Inflammatory macrophage treated with lipopolysaccharide for 4 hours (primary cell): ENCODE measurements at regions not wholly inside any gene's neighbourhood (a gene's known extent, or its start where the extent isn't known, plus 50 kb on each side); places are given as distances from the start of the nearest gene placed in this dataset.

Experiments
- DNase-seq: peaks from one replicate; pipeline ENCODE4 v3.0.0-alpha.2; 2020

DNA sequence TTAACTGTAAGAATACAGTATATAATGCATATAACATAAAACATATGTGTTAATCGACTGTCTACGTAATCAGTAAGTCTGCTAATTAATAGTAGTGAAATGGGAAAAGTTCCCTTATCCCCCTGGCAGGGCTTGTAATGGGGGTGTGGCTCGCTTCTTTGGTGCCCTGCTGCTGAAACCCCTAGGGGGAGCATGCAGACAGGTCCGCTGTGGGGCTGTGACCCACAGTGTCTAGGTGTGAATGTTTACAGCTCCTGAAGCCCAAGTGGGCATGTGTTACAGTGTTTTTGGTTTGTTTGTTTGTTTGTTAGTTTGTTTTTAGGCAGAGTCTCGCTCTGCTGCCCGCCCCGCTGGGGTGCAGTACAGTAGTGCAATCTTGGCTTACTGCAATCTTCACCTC lies 495.7 kb downstream of the SHISA9 start:
- no peak for DNase-seq

DNA sequence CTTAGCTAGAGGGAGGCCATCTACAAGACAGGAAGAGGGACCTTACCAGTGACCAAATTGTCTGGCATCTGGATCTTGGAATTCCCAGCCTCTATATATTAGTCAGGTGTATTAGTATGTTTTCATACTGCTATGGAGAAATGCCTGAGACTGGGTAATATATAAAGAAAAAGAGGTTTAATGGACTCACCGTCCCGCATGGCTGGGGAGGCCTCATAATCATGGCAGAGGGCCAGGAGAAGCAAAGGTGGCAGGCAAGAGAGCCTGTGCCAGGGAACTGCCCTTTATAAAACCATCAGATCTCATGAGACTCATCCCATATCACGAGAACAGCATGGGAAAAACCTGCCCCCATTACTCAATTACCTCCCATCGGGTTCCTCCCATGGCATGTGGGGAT lies 500.2 kb downstream of the SHISA9 start:
- no peak for DNase-seq

DNA sequence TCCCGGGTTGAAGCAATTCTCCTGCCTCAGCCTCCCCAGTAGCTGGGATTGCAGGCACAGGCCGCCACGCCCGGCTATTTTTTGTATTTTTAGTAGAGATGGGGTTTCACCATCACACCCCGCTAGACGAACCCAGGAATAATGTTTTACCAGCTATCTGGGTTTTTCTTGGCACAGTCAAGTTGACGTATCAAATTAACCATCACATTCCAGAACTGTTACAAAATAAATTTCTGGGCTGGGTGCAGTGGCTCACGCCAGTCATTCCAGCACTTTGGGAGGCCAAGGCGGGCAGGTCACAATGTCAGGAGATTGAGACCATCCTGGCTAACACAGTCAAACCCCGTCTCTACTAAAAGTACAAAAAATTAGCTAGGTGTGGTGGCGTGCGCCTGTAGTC lies 501.2 kb downstream of the SHISA9 start:
- no peak for DNase-seq

DNA sequence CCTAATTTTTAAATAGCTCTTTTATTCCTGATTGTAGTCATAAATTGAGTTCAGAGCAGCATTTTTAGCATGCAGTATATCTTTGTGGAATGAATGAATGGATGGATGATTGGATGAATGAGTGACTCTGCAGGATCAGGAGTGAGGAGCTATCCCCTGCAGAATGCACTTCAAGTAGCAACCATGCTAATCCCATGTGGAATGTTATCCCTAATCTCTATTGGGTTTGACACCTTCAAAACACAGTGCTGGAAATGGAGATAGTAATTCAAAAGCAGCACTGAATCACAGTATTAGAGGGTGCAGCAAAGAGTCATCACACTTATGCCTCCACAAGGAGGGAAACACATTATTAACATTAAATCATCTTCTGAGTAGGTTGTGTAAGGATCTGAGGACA lies 501.9 kb downstream of the SHISA9 start:
- DNase-seq = no peak

DNA sequence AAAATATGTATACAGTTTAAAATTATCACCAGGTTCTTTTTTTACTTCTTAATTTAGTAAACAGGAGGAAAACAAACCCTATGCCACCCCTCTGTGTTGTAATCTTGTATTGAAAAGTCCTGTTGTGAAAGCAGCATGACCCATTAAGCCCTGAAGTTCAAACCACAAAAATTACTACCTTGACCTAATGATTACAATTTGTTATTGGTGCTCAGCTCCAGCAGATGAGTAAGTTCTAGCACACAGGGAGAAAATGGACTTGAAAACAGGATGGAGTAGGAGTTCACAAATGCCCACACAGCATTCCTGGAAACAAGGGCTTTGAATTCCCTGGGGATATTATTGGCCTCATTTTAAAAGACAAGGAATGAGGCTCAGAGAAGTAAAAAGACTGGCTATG lies 505.8 kb upstream of the ERCC4 start:
- DNase-seq = no peak

DNA sequence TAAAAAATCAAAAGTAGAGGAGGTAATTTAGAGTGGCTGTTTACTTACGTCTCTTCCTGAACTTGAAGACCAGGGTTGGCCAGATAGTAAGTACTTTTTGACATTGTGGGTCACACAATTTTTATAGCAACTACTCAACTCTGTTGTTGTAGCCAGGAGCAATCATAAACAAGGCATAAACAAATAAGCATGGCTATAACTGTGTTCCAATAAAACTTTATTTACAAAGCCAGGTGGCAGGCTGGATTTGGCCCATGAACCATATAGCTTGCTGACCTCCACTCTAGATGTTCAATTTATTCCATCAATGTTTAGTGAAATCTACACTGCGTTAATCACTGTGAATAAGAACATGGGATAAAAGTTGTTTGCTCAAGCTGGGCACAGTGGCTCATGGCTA lies 500.4 kb upstream of the ERCC4 start:
- no peak for DNase-seq

DNA sequence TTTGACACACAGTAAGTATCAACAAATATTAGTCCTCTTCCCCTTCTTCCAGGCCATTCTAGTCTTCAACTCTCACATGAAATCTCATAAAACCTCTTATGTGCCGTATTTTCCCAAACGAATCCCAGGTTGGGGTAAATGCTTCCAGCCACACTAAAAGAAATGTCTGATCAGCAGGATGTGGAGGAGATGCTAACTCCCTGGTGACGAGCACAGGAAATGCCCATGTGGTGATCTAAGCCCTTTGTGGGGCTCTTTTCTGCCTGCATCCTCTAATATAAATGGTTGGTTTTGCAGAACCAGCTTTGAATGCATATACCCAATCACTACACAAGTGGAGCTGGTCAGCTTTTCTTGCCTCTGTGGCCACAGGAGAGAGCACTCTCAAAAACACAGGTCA lies 498.2 kb upstream of the ERCC4 start:
- no peak for DNase-seq

DNA sequence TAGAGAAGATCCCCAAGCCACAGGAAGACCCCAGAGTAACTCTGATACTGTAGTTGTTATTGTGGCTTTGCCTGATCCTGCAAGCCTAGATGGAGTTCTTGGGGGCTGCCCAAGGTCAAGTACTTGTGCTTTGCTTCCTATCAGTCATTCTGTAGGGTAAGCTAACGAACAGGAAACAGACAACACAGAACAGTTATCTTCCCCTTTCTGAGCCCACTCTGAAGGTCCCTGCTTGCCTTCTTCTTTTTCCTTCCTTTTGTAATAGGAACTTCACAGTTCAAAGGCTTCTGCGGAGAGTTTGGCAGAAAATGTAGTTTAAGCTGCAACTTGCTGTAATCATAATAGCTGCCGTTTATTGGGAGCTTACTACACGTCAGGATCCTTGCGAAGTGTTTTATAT lies 494.1 kb upstream of the ERCC4 start:
- no peak for DNase-seq

DNA sequence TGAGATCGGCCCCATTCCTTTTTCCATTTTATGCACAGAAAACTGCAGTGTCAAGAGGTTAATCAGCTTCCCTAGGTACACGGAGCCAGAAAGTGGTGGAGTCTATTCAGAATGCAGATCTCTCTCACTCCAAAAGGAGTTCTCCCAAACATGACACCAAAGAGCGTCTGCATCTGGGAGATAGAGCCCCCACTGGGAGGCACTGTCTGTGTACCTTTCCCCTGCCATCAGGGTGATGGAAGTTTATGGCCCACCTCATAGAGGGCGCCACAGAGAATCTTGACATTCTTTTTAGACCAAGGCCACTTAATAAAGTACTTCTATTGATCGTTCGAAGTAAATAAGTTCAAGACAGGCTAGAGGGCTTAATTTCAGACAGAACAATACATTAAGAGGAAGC lies 493.7 kb upstream of the ERCC4 start:
- no peak for DNase-seq

DNA sequence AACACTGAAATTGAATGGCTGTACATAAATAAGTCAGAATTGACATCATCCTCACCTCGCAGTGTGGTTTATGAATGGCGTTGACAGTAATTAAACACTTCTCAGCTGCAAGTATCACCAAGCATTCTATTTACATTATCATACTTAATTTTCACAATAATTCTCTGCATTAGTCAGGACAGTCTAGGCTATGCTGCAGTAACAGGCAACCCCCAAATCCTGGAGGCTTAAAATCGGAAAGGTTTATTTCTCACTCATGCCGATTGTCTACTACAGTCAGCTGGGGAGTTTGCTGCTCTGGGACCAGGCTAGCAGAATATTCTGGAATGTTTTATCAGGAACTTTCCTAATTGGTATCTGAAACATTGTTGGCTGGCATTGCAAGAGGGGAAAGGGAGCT lies 493.2 kb upstream of the ERCC4 start:
- DNase-seq = no peak

DNA sequence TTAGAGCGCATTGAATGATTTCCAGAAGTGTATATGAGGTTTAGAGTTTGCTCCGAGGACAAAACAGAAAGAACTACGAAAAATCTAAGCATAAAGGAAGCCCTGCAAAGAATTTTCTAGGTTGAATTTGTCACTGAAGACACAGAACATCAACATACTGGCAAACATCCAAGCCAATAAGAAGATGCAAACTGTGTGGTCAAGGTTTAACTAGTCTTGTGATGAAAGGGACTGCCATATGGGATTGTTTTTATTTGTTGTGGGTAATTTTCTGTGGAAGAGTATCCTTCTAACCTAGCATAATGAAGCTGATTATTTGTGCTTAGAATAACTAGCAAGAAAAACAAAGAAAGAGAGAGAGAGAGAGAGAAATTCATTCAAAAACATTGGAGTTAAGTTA lies 492.0 kb upstream of the ERCC4 start:
- DNase-seq = no peak

DNA sequence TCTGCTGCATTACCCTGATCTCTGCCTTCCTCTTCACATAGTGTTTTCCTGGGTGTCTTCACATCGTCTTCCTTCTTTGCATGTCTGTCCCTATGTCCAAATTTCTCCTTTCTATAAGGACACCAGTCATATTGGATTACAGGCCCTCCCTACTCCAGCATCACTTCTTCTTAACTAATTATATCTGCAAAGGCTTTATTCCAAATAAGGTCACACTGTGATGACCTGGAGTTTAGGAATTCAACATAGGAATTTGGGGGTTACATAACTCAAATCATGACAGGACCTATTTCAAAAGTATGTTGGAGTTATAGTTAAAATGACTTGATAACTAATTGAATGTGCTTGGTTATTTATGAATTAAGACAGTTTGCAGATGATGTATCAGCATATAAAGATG lies 490.5 kb upstream of the ERCC4 start:
- no peak for DNase-seq

DNA sequence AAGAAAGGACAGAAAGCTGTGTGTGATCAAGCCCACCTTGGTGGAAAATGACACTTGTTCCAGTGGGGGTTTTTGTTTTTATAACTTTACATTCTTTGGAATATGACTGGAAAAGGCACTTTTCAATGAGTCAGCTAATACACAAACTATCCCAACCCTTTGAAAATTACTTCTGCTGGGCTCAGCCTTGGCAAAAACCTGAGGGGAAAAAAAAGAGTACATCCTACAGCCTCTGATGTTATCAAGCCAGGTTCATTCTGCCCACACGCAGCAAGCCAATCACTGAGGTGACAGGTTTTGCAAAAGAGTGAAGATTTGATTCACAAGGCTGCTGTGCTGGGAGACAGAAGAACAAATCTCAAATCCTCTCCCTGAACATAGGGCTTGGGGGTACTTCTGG lies 484.5 kb upstream of the ERCC4 start:
- DNase-seq = no peak

DNA sequence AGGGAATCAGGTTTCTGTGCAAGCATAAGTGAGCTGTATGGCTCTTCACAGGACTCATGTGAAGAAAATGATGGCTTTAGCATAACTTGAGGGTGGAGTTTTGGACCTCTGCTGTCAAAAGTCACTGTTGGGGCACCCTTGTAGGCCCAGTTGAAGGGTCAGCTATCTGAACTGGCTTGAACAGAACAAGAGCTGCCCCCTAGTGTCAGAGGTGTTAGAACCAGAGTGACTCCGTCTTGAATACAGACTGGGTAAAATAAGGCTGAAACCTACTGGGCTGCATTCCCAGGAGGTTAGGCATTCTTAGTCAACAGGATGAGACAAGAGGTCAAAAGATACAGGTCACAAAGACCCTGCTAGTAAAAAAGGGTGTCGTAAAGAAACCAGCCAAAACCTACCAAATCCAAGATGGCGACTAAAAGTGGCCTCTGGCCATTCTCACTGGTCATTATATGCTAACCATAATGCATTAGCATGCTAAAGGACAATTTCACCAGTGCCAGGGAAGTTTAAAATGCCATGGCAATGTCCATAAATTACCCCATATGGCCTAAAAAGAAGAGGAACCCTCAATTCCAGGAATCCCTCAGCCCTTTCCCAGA lies 484.0 kb upstream of the ERCC4 start:
- DNase-seq = no peak

DNA sequence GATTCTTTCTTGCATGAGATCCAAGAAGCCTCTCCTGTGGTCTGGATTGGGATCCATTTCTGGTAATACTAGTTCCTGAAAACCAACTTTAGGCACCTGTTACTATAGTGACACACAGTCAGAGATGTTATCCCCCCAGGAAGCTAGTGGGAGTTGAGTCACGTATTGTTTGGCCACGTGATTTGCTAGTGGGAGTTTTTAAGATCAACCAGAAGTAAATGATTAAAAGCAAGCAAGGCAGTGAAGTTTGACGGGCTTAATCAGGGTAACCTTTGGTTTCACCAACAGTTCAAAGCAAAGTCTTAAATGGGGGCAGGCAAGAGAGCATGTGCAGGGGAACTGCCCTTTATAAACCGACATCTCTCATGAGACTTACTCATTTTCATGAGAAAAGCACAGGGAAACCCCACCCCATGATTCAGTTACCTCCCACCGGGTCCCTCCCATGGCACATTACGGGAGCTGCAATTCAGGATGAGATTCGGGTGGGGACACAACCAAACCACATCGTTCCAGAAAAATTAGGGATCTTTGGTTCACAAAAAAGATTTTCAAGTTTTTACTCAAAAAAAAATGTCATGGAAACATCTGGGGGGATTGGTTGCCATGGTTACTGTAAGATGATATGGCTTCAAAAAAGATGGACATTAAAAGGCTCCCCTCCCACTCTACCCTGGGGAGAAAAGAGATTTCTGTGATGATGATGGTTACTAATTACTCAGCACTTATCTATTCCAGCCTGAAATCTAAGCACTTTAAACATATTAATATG lies 483.1 kb upstream of the ERCC4 start:
- DNase-seq = no peak

DNA sequence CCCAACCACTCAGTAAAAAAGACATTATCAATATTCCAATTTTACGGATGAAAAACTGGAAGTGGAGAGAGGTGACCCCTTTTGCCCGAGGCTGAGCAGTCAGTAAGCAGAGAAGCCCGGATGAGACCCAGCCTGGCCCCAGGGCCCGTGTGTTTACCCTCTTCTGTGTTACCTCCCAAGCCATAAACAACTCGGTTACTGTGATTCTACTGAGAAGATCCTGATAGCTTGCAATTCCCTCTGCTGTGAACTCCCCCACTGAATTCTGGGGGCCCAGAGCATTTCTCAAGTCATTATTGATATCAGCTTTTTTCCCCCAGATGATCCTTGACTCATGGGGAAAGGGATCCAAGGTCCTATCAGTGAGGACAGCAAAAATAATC lies 482.6 kb upstream of the ERCC4 start:
- no peak for DNase-seq

DNA sequence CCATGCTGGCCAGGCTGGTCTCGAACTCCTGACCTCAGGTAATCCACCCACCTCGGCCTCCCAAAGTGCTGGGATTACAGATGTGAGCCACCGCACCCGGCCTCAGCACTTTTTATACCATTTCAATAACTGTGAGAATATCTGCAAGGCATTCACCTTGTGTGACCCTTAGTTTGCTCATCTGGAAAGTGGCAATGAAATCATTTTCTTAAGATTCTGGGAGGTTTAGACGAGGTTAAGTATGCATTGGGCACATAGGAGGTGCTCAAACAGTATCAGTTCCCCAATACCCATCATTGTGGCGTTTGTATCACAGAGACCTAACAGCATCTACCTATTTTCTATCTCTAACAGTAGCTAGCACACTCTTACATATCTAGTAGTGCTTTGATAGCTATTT lies 481.9 kb upstream of the ERCC4 start:
- no peak for DNase-seq

DNA sequence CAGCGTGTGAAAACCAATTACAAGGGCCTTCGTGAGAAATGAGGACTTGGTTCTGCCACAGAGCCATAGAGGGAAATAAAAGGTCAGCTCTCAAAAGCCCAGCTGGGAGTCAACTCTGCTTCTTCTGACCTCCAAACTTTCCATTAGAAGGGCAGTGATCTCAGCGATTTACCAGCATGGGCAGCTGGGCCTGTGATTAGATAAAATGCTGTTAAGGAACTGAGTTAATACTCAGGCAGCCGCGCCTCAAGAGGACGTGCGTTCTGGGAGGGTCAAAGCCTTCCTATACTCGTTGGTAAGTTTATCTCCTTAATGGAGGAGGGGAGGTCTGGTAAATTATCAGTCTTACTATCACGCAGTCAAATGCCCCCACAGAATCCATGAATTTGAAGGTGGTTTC lies 480.2 kb upstream of the ERCC4 start:
- DNase-seq = no peak

DNA sequence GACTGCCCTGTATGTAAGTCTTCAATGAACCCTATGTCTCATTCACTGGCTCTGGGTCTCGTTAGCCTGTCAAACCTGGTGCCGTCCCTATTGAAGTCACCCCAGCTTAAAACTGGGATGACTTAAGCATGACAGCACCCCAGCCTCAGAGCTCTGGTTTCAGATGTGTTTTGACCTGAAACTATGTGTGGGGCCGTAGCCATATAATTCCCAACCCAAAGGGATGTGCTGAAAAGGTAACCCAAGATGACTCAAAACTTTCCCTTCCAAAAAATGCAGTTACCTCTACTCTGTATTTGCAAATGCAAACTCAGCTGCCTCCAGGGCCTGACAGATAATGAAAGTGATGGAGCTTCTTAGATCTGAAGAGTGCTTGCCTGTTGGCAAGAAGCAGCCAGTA lies 478.3 kb upstream of the ERCC4 start:
- no peak for DNase-seq

DNA sequence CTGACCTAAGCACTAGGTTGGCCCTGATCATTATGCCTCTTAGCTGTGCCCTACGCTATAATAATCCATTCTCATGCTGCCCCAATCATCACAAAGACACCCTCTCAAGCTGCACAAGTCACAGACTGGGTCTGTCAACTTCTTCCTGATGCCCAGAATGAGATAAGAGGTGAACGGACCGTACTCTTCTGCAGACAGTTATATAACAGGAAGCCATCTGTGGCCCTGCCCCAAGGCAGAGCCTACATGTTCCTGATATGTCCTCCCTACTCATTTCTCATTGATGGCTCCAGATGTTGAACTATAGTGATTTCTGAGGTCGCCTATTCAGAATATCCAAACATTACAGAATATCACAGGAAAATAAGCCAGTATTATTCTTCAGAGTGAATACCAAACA lies 471.6 kb upstream of the ERCC4 start:
- DNase-seq = no peak

DNA sequence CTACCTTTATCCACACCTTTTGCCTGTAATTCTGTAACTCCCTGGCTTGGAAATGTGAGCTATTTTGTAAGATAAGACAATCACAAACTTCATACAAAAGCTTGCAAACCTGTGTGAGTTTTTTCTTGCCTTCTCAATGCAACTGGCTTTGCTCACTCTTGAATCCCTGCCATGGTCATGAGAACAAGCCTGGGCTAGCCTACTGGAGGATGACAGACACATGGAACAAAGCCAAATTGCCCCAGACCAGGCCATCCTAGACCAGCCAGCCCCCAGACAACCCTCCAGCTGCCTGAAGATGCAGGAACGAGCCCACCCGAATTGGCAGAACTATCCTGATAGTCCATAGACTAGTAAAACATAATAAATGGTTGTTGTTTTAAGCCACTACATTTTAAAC lies 466.6 kb upstream of the ERCC4 start:
- DNase-seq = no peak

DNA sequence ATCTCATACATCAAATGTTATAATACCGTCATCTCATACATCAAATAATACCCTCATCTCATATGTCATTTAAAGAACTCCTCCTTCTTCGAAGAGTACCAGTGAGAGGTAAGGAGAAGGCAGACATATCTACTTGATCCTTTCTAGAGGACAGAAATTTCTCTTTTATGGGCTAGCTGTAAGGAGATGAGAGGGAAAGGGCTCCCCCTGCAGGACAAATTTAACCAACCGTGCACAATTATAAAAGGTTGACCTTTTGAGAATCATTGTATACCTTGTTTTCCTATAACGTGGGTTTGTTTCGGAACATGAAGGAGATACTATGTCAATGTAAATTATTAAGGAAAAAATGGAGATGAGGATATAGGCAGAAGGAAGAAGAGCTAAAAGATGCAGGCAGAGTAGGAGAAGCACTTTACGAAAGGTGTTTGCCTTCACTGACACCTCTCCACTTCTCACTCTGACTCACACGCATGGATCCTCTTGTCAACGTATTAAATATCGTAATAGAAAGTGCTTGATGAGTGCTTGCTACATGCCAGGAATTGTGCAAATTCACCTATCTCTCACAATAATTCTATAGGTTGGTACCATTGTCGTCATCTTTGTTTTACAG lies 465.9 kb upstream of the ERCC4 start:
- DNase-seq = peak; percentile 16

DNA sequence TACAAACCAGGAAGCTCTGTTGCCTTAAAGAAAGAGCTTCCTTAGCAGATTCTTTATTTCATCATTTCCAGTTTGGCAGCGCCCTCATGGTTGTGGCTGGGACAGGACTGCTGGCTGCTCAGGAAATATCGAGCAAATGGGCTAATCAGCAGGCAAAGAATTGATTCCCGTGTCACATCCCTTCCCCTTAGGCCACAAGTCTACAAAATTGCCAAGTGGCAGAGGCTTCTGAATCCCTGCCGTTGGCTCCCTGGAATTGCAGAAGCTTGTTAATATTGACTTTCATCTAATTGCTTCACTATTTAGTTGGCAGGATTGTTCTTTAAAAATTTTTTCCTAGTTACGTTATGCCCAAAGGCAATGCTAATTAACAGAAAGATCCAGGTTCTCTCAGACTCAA lies 456.3 kb upstream of the ERCC4 start:
- no peak for DNase-seq

DNA sequence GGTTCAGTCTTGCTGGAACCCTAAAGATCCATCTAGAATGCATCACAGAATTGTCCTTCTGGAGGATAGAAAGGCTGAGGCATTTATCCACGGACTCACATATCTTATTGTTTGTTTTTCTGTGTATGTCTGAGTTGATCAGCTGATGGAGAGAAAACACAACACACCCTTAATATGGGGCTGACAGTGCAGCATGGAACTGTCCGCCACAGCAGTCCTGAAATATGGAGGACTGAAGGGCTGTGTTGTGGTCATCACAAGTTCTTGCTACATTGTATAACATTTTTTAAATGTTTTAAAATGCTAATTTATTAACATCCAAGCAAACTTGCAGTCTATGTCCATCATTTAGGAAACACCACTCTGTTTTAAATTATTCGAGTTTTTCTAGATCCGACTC lies 448.9 kb upstream of the ERCC4 start:
- DNase-seq = no peak

DNA sequence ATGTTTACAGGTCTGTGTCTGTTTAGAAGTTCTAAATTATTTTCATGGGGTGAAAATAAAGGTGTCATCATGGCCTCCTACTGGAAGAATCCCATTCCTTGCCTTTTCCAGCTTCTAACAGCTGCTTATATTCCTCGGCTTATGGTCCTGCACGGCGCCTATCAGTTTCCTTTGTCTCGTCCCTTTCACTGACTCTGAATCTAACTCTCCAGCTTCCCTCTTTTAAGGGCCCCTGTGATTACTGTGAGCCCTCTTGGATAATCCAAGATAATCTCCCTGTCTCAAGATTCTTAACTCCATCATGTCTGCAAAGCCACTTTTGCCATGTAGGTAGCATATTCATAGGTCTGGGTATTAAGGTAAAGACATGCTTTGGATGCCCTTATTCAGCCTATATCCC lies 441.0 kb upstream of the ERCC4 start:
- DNase-seq = no peak
